HG03571 (cell line): ENCODE measurements at regions not wholly inside any gene's neighbourhood (a gene's known extent, or its start where the extent isn't known, plus 50 kb on each side); places are given as distances from the start of the nearest gene placed in this dataset.
"Not testable (repeated sequence)": the region's sequence is repeated elsewhere in the genome, so short reads cannot be mapped to it uniquely, and the experiment has no call there.

Experiments used
- ATAC-seq: cut with Tn5 transposase; IDR thresholded peaks from one replicate; pipeline ENCODE4 v1.9.1; 2021; ENCODE audit not compliant: unreplicated experiment

GRCh38 chrX:125378205-125378604, 58.5 kb downstream of the TEX13C start:
- no peak for ATAC-seq

- ATAC-seq = no peak
These were observed 59.1 kb downstream of the TEX13C start for GRCh38 chrX:125378770-125379169.

- no peak for ATAC-seq
These were observed 62.5 kb downstream of the TEX13C start for GRCh38 chrX:125382148-125382628.

GRCh38 chrX:125382889-125383288, 63.2 kb downstream of the TEX13C start:
- ATAC-seq = no peak

- no peak for ATAC-seq
These were observed 65.2 kb downstream of the TEX13C start for GRCh38 chrX:125384867-125385266.

GRCh38 chrX:125387945-125388344, 68.3 kb downstream of the TEX13C start:
- no peak for ATAC-seq

GRCh38 chrX:125394449-125394848, 74.8 kb downstream of the TEX13C start:
- ATAC-seq = no peak

- ATAC-seq = no peak
These were observed 76.0 kb downstream of the TEX13C start for GRCh38 chrX:125395626-125396025.

- no peak for ATAC-seq
These were observed 79.3 kb downstream of the TEX13C start for GRCh38 chrX:125398959-125399440.

- ATAC-seq = no peak
These were observed 83.1 kb downstream of the TEX13C start for GRCh38 chrX:125402807-125403206.

- no peak for ATAC-seq
These were observed 85.0 kb downstream of the TEX13C start for GRCh38 chrX:125404667-125405160.

- no peak for ATAC-seq
These were observed 85.7 kb downstream of the TEX13C start for GRCh38 chrX:125405339-125405738.

GRCh38 chrX:125407314-125407713, 87.6 kb downstream of the TEX13C start:
- ATAC-seq = no peak

- ATAC-seq = no peak
These were observed 101.1 kb downstream of the TEX13C start for GRCh38 chrX:125420809-125421208.

- ATAC-seq = no peak
These were observed 103.3 kb downstream of the TEX13C start for GRCh38 chrX:125422986-125423385.

GRCh38 chrX:125424536-125424935, 104.9 kb downstream of the TEX13C start:
- no peak for ATAC-seq

- no peak for ATAC-seq
These were observed 117.2 kb downstream of the TEX13C start for GRCh38 chrX:125436855-125437254.

GRCh38 chrX:125439194-125439849, 119.7 kb downstream of the TEX13C start:
- ATAC-seq = no peak

GRCh38 chrX:125444659-125445058, 125.0 kb downstream of the TEX13C start:
- no peak for ATAC-seq

- ATAC-seq = no peak
These were observed 155.8 kb downstream of the TEX13C start for GRCh38 chrX:125475482-125475881.

- no peak for ATAC-seq
These were observed 172.8 kb downstream of the TEX13C start for GRCh38 chrX:125492439-125492838.

- ATAC-seq = not testable (repeated sequence)
These were observed 173.3 kb downstream of the TEX13C start for GRCh38 chrX:125493004-125493403.

- ATAC-seq = no peak
These were observed 178.0 kb downstream of the TEX13C start for GRCh38 chrX:125497667-125498066.
